ENCODE measurements at regions not wholly inside any gene's neighbourhood (a gene's known extent, or its start where the extent isn't known, plus 50 kb on each side); places are given as distances from the start of the nearest gene placed in this dataset.

DNA sequence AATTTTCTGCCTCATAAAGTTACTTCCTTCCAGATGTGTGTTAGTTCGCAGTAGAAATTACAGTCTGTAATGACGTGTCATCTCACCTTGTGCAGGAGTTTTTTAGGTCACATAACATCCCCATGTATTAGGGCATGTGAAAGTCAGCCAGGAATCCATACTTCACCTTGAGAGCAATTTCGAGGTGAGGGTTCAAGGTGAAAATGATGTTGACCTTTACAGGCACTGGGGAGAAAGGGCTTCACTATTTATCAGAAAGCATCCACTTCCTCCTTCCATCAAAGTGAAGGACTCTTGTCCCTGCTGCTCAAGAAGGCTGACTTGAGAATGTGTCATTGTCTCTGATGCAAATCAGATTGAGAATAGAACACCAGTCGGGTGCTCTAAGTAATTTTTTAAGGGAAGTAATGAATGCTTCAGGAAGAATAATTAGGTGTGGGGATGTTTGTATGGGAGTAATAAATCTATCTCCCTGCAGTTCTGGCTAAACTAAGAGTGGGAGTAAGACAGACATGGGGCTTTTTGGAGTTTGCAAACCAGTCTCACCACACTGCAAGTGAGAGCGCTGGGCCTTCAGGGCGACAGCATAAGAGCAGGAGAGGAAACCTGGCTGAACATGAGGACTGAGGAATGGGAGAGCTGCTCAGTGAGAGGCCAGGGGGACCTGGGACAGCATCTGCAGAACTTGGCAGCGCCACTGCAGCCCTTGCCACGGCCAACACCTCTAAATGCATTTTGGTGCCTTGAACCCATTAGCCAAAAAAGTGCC, 85.9 kb upstream of the IL12A start:
- Histone ChIP-seq H3K4me1 (no peaks in the 10 kb centered on the region), H2AFZ (no peak overlapping the region), H3K4me3 (ENCODE audit: low read depth, low read length) (no peak overlapping the region), H3K36me3 (ENCODE audit: control insufficient read depth, insufficient read depth, low read length) (no peaks in the 10 kb centered on the region), H3K9me3 (ENCODE audit: control insufficient read depth, low read length) (no peaks in the 10 kb centered on the region), H3K9ac (no peak overlapping the region), H3K4me2 (ENCODE audit: low read length) (no peak overlapping the region), H3K27ac (no peak overlapping the region), H3K79me2 (no peaks in the 10 kb centered on the region), H3K27me3 (ENCODE audit: control insufficient read depth, insufficient read depth, low read length) (no peaks in the 10 kb centered on the region)
- TF ChIP-seq, protein P1, sequence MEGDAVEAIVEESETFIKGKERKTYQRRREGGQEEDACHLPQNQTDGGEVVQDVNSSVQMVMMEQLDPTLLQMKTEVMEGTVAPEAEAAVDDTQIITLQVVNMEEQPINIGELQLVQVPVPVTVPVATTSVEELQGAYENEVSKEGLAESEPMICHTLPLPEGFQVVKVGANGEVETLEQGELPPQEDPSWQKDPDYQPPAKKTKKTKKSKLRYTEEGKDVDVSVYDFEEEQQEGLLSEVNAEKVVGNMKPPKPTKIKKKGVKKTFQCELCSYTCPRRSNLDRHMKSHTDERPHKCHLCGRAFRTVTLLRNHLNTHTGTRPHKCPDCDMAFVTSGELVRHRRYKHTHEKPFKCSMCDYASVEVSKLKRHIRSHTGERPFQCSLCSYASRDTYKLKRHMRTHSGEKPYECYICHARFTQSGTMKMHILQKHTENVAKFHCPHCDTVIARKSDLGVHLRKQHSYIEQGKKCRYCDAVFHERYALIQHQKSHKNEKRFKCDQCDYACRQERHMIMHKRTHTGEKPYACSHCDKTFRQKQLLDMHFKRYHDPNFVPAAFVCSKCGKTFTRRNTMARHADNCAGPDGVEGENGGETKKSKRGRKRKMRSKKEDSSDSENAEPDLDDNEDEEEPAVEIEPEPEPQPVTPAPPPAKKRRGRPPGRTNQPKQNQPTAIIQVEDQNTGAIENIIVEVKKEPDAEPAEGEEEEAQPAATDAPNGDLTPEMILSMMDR (IDR thresholded peaks at IDR 0.05): no peak

DNA sequence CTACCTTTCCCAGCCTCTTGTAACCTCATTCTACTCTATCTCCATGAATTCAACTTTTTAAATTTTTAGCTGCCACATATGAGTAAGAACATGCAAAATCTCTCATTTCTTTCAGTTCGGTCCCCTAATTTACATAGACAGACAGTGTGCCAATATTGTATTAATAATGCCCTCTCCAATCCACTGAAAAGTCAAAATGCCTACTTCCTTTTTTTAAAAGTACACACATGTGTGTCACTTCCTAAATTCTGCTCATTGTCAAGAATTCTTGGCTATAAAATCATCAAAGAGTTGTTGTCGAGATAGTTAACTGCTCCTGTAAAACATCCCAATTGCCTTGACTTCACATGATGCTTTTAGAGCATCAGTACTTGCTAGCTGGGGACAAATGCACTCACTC, 84.2 kb upstream of the IL12A start:
- Histone ChIP-seq H3K27me3 (ENCODE audit: control insufficient read depth, insufficient read depth, low read length) (no peaks in the 10 kb centered on the region), H3K9me3 (ENCODE audit: control insufficient read depth, low read length) (no peaks in the 10 kb centered on the region), H3K4me2 (ENCODE audit: low read length) (no peak overlapping the region), H3K36me3 (ENCODE audit: control insufficient read depth, insufficient read depth, low read length) (no peaks in the 10 kb centered on the region), H2AFZ (no peak overlapping the region), H3K79me2 (no peaks in the 10 kb centered on the region), H3K9ac (no peak overlapping the region), H3K27ac (no peak overlapping the region), H3K4me1 (no peaks in the 10 kb centered on the region), H3K4me3 (ENCODE audit: low read depth, low read length) (no peak overlapping the region)
- TF ChIP-seq, protein P1 (IDR thresholded peaks at IDR 0.05): no peak

DNA sequence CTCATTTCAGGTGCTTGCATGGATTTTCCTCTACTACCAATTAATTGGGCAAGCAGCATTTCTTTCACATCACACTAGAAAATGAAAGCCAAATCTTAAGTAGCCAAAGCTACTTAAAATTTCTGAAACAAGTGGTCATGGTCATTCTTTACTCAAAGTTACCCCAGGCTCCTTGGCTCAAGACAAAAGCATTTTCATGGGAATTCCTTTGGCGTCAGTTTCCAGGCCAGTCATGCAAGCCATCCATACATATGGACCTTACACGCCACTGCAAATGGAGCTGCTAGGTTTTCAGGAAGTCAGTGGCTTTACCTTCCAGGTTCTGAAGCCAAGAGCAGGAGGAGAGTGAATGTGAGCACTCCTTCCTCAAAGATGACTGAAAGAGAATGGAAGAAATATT, 83.7 kb upstream of the IL12A start:
- H3K9me3 ChIP-seq (ENCODE audit: control insufficient read depth, low read length): no peaks in the 10 kb centered on the region
- no peak overlapping the region for H2AFZ ChIP-seq
- H3K9ac ChIP-seq: no peak overlapping the region
- H3K4me3 ChIP-seq (ENCODE audit: low read depth, low read length): no peak overlapping the region
- no peak overlapping the region for H3K4me2 ChIP-seq (ENCODE audit: low read length)
- H3K79me2 ChIP-seq: no peaks in the 10 kb centered on the region
- no peaks in the 10 kb centered on the region for H3K27me3 ChIP-seq (ENCODE audit: control insufficient read depth, insufficient read depth, low read length)
- no peaks in the 10 kb centered on the region for H3K4me1 ChIP-seq
- TF ChIP-seq, protein P1 (IDR thresholded peaks at IDR 0.05): no peak
- H3K36me3 ChIP-seq (ENCODE audit: control insufficient read depth, insufficient read depth, low read length): no peaks in the 10 kb centered on the region
- no peak overlapping the region for H3K27ac ChIP-seq

DNA sequence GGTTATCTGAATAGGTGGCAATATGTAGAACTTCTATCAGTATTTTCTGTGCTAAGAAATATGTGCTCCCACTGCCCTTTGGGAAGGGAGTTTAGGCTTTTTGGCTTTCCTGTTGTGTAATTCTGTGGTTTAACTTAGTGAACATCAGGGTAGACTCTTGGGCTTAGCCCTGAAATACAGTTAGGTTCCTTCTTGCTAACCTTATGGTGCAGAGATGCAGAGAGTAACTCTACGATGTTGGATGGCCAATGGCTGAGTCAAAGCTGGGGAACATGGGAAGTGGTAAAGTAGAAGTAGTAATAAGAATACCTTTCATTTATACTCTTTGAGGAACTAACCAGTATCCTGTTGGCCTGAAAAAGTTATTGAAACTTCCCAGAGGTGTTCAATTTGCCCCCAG, 80.8 kb upstream of the IL12A start:
- Histone ChIP-seq H3K27me3 (ENCODE audit: control insufficient read depth, insufficient read depth, low read length) (no peaks in the 10 kb centered on the region), H3K4me2 (ENCODE audit: low read length) (no peak overlapping the region)

More for the DNA sequence above, 80.8 kb upstream of the IL12A start:
- Histone ChIP-seq H3K27ac (no peak overlapping the region), H3K9ac (no peak overlapping the region), H3K9me3 (ENCODE audit: control insufficient read depth, low read length) (no peaks in the 10 kb centered on the region), H3K4me1 (no peaks in the 10 kb centered on the region), H3K79me2 (no peaks in the 10 kb centered on the region), H2AFZ (no peak overlapping the region), H3K4me3 (ENCODE audit: low read depth, low read length) (no peak overlapping the region), H3K36me3 (ENCODE audit: control insufficient read depth, insufficient read depth, low read length) (no peaks in the 10 kb centered on the region)
- TF ChIP-seq, protein P1 (IDR thresholded peaks at IDR 0.05): no peak

Data from parathyroid adenoma (tissue), 2 donors.